Adrenal gland (tissue), 9 donors: ENCODE measurements at regions not wholly inside any gene's neighbourhood (a gene's known extent, or its start where the extent isn't known, plus 50 kb on each side); places are given as distances from the start of the nearest gene placed in this dataset.

Experiments
- DNase-seq, 7 donors: peaks; one replicate each; pipeline ENCODE4 v3.0.0-alpha.2; 2019 to 2020
- H3K27ac ChIP-seq, 5 donors: fragments of 200-600 bp; sonication (generic) in 4 of 5; 1 replicate in 3 of 5; 2 replicates in 2 of 5; pipeline versions ENCODE4 v1.5.1 to v1.8.0; 2016 to 2020; ENCODE audit warnings: mild to moderate bottlenecking in 1 of 5
- H3K27me3 ChIP-seq: fragments of 200-600 bp; 2 replicates; pipeline ENCODE4 v1.8.0; 2021
- H3K36me3 ChIP-seq, 2 donors: fragments of 200-600 bp; replicated peaks in 1 of 2; 1 replicate in 1 of 2; 2 replicates in 1 of 2; pipeline versions ENCODE4 v1.5.1 to v1.8.0; 2018 to 2022
- H3K4me1 ChIP-seq, 2 donors: fragments of 200-600 bp; replicated peaks in 1 of 2; 1 replicate in 1 of 2; 2 replicates in 1 of 2; pipeline versions ENCODE4 v1.5.1 to v1.8.0; 2018 to 2021
- H3K4me3 ChIP-seq, 4 donors: fragments of 200-600 bp; sonication (generic) in 3 of 4; one replicate each; pipeline ENCODE4 v1.5.1; 2016 to 2018
- H3K9me3 ChIP-seq, 3 donors: fragments of 200-600 bp; sonication (generic) in 1 of 3; replicated peaks in 1 of 3; 1 replicate in 2 of 3; 2 replicates in 1 of 3; pipeline versions ENCODE4 v1.5.1 to v1.8.0; 2016 to 2021
- CTCF ChIP-seq, 6 experiments: fragments of 450-650 bp in 4 of 6; fragments of 200-600 bp in 2 of 6; sonication (generic) in 1 of 6; IDR thresholded peaks; 1 replicate in 5 of 6; 2 replicates in 1 of 6; pipeline versions ENCODE4 v1.5.1 to v1.8.0; 2016 to 2021; ENCODE audit warnings: antibody characterized with exemption in 6 of 6, mild to moderate bottlenecking in 2 of 6, moderate library complexity in 1 of 6
- POLR2A ChIP-seq, 2 donors: fragments of 450-650 bp; IDR thresholded peaks; one replicate each; pipeline ENCODE4 v1.6.1; 2017; ENCODE audit warnings: antibody characterized with exemption in 2 of 2, mild to moderate bottlenecking in 2 of 2, moderate library complexity in 1 of 2
- WGBS, 4 donors: extraction: QIAGEN DNeasy Blood & Tissue Kit in 2 of 4; methylation state at CpG; one replicate each; pipeline versions ENCODE4 v1.1.5 to v1.1.7; 2013 to 2017; 5-methylcytosine and 5-hydroxymethylcytosine counted together
- intact Hi-C, 2 donors: fragments of 100-400 bp; cut with DNase I; formaldehyde crosslinking; loops; one replicate each; pipeline versions ENCODE4 v1.14.1 to v1.15.0; 2022 to 2023
- donor health status: healthy with polysubstance abuse.
- donor health status: Bipolar disorder and iron deficiency.
- donor health status: DM: yes; HTN: yes; CAD: no.
- donor health status: DM: no; HTN: no; CAD: no.
- donor health status: DM: no; HTN: no; CAD: no.

- DNase-seq: no peak
- H3K4me3 ChIP-seq: no peak overlapping the region
- intact Hi-C loops: no loop called here
- no peaks in the 10 kb centered on the region for H3K36me3 ChIP-seq
- no peak for TF ChIP-seq CTCF (IDR thresholded peaks at IDR 0.05)
- TF ChIP-seq POLR2A (IDR thresholded peaks at IDR 0.05): no peak
- WGBS, 4 donors: 42 to 66% (median 59%) methylated on average over 3 of the region's 3 CpGs
- no peaks in the 10 kb centered on the region for H3K27me3 ChIP-seq
- H3K9me3 ChIP-seq: no peaks in the 10 kb centered on the region
- no peak overlapping the region for H3K27ac ChIP-seq
- no peaks in the 10 kb centered on the region for H3K4me1 ChIP-seq
Measured at GRCh38 chr21:16676391-16676790, 836.5 kb upstream of the CXADR start.

- Histone ChIP-seq H3K9me3 (no peaks in the 10 kb centered on the region), H3K4me3 (no peak overlapping the region), H3K27ac (no peak overlapping the region), H3K27me3 (no peaks in the 10 kb centered on the region), H3K4me1 (no peaks in the 10 kb centered on the region), H3K36me3 (no peaks in the 10 kb centered on the region)
- intact Hi-C loops: no loop called here
- DNase-seq: no peak
- TF ChIP-seq CTCF (IDR thresholded peaks at IDR 0.05) (no peak), POLR2A (IDR thresholded peaks at IDR 0.05) (no peak)
- WGBS, 4 donors: 61 to 73% (median 67%) methylated on average over 3 of the region's 3 CpGs
Measured at GRCh38 chr21:16678429-16679160, 834.2 kb upstream of the CXADR start.

GRCh38 chr21:16695074-16695473, 817.8 kb upstream of the CXADR start:
- Histone ChIP-seq H3K4me3 (no peak overlapping the region), H3K9me3 (peaks cover 0 to 8% (median 5%) of the 10 kb centered on the region in 3 donors), H3K27me3 (no peaks in the 10 kb centered on the region), H3K4me1 (no peaks in the 10 kb centered on the region), H3K36me3 (no peaks in the 10 kb centered on the region), H3K27ac (no peak overlapping the region)
- intact Hi-C loops: no loop called here
- 81 to 100% (median 95%) methylated on average over 1 to 2 of the region's 2 CpGs for WGBS, 4 donors
- no peak for TF ChIP-seq POLR2A (IDR thresholded peaks at IDR 0.05)
- DNase-seq: no peak

- Histone ChIP-seq H3K4me3 (no peak overlapping the region), H3K27ac (no peak overlapping the region), H3K36me3 (no peaks in the 10 kb centered on the region), H3K27me3 (no peaks in the 10 kb centered on the region), H3K9me3 (no peaks in the 10 kb centered on the region), H3K4me1 (peaks cover 0 to 6% of the 10 kb centered on the region in 2 donors)
- 88 to 95% (median 90%) methylated on average over 2 of the region's 2 CpGs for WGBS, 4 donors
- intact Hi-C loops: no loop called here
- DNase-seq: no peak
- TF ChIP-seq POLR2A (IDR thresholded peaks at IDR 0.05) (no peak), CTCF (IDR thresholded peaks at IDR 0.05) (no peak)
Measured at GRCh38 chr21:16707274-16707673, 805.6 kb upstream of the CXADR start.
